Islet precursor cell (in vitro differentiated cells): ENCODE measurements at regions not wholly inside any gene's neighbourhood (a gene's known extent, or its start where the extent isn't known, plus 50 kb on each side); places are given as distances from the start of the nearest gene placed in this dataset.

Experiments
- DNase-seq: peaks from one replicate; pipeline ENCODE4 v3.0.0-alpha.2; 2018

- peak; percentile 89 for DNase-seq
Measured at GRCh38 chr3:124559846-124560574, 170.2 kb upstream of the UMPS start.

GRCh38 chr3:124560666-124561215 is 169.5 kb upstream of the UMPS start:
- peak; percentile 91 for DNase-seq

GRCh38 chr3:124562769-124563168 is 167.5 kb upstream of the UMPS start:
- DNase-seq, result no peak

- peak; percentile 67 for DNase-seq
Measured at GRCh38 chr3:124563376-124563775, 166.9 kb upstream of the UMPS start.

- DNase-seq, result peak; percentile 89
Measured at GRCh38 chr3:124565013-124565412, 165.2 kb upstream of the UMPS start.

GRCh38 chr3:124565551-124565950 is 164.7 kb upstream of the UMPS start:
- DNase-seq, result no peak

GRCh38 chr3:124566701-124567100 is 163.6 kb upstream of the UMPS start:
- no peak for DNase-seq

- no peak for DNase-seq
Measured at GRCh38 chr3:124567179-124567578, 163.1 kb upstream of the UMPS start.

- no peak for DNase-seq
Measured at GRCh38 chr3:124569761-124570160, 160.5 kb upstream of the UMPS start.

- DNase-seq, result no peak
Measured at GRCh38 chr3:124570232-124570631, 160.0 kb upstream of the UMPS start.

- no peak for DNase-seq
Measured at GRCh38 chr3:124572851-124573405, 157.3 kb upstream of the UMPS start.

GRCh38 chr3:124574012-124574411 is 156.2 kb upstream of the UMPS start:
- DNase-seq, result no peak

GRCh38 chr3:124576565-124577493 is 153.4 kb upstream of the UMPS start:
- DNase-seq, result no peak

- no peak for DNase-seq
Measured at GRCh38 chr3:124577494-124578167, 152.6 kb upstream of the UMPS start.

GRCh38 chr3:124579641-124580040 is 150.6 kb upstream of the UMPS start:
- DNase-seq, result no peak

- no peak for DNase-seq
Measured at GRCh38 chr3:124582196-124582595, 148.1 kb upstream of the UMPS start.

GRCh38 chr3:124582621-124583395 is 147.4 kb upstream of the UMPS start:
- no peak for DNase-seq

- DNase-seq, result no peak
Measured at GRCh38 chr3:124584245-124584551, 146.1 kb upstream of the UMPS start.

- DNase-seq, result peak; percentile 95
Measured at GRCh38 chr3:124584552-124585391, 145.5 kb upstream of the UMPS start.

GRCh38 chr3:124586126-124587052 is 143.9 kb upstream of the UMPS start:
- DNase-seq, result peak; percentile 90
